Ovary (tissue), 7 donors: ENCODE measurements at regions not wholly inside any gene's neighbourhood (a gene's known extent, or its start where the extent isn't known, plus 50 kb on each side); places are given as distances from the start of the nearest gene placed in this dataset.
"Not testable (repeated sequence)": the region's sequence is repeated elsewhere in the genome, so short reads cannot be mapped to it uniquely, and the experiment has no call there.

Experiments used
- DNase-seq, 5 donors: peaks; one replicate each; pipeline ENCODE4 v3.0.0-alpha.2; 2019 to 2020
- H3K27ac ChIP-seq, 2 donors: fragments of 200-600 bp; one replicate each; pipeline versions ENCODE4 v1.5.1 to v1.8.0; 2019 to 2022
- H3K27me3 ChIP-seq: fragments of 200-600 bp; one replicate; pipeline ENCODE4 v1.8.0; 2022
- H3K36me3 ChIP-seq: fragments of 200-600 bp; sonication (generic); one replicate; pipeline ENCODE4 v1.5.1; 2019
- H3K4me1 ChIP-seq: one replicate; pipeline ENCODE4 v1.8.1; 2013; ENCODE audit warnings: mild to moderate bottlenecking, moderate library complexity; ENCODE audit not compliant: insufficient read depth
- H3K4me3 ChIP-seq: fragments of 200-600 bp; sonication (generic); one replicate; pipeline ENCODE4 v1.5.1; 2017
- H3K9me3 ChIP-seq, 2 donors: fragments of 200-600 bp in 1 of 2; sonication (generic) in 1 of 2; one replicate each; pipeline versions ENCODE4 v1.5.1 to v1.8.1; 2013 to 2019; ENCODE audit warnings: mild to moderate bottlenecking in 1 of 2, moderate library complexity in 1 of 2
- EP300 ChIP-seq: sonication (generic); formaldehyde crosslinking; IDR thresholded peaks from one replicate; pipeline ENCODE4 v1.6.1; 2017; ENCODE audit warnings: antibody characterized with exemption
- POLR2A ChIP-seq: fragments of 450-650 bp; IDR thresholded peaks from one replicate; pipeline ENCODE4 v1.6.1; 2017; ENCODE audit warnings: antibody characterized with exemption, mild to moderate bottlenecking, moderate library complexity
- WGBS, 3 donors: extraction: QIAGEN DNeasy Blood & Tissue Kit in 1 of 3; methylation state at CpG; one replicate each; pipeline versions ENCODE4 v1.1.5 to v1.1.7; 2013 to 2017; 5-methylcytosine and 5-hydroxymethylcytosine counted together
- intact Hi-C, 4 donors: fragments of 100-400 bp; cut with DNase I; formaldehyde crosslinking; loops; one replicate each; pipeline versions ENCODE4 v1.11.0 to v1.15.1; 2022 to 2023
- TF ChIP-seq, protein P1 (sequence below), 3 donors: fragments of 450-650 bp in 2 of 3; fragments of 200-600 bp in 1 of 3; IDR thresholded peaks; one replicate each; pipeline versions ENCODE4 v1.5.1 to v1.8.0; 2016 to 2022; ENCODE audit warnings: antibody characterized with exemption in 3 of 3, mild to moderate bottlenecking in 1 of 3
- donor health status: DM: no; HTN: no; CAD: no; lungs with moderate emphysema.
- donor health status: DM: no; HTN: no; CAD: no.
- donor health status: Bipolar disorder and iron deficiency.
- donor health status: DM: no; HTN: no; CAD: no.
- donor health status: DM: yes; HTN: yes; CAD: no.

GRCh38 chr5:18607570-18607969 lies 973.3 kb downstream of the TAF11L14 start:
- no peaks in the 10 kb centered on the region for H3K27me3 ChIP-seq
- H3K9me3 ChIP-seq, result no peaks in the 10 kb centered on the region
- intact Hi-C loops, result no loop called here
- no peak overlapping the region for H3K27ac ChIP-seq
- no peak for DNase-seq
- no peak for TF ChIP-seq EP300
- no peak for TF ChIP-seq POLR2A
- TF ChIP-seq, protein P1, sequence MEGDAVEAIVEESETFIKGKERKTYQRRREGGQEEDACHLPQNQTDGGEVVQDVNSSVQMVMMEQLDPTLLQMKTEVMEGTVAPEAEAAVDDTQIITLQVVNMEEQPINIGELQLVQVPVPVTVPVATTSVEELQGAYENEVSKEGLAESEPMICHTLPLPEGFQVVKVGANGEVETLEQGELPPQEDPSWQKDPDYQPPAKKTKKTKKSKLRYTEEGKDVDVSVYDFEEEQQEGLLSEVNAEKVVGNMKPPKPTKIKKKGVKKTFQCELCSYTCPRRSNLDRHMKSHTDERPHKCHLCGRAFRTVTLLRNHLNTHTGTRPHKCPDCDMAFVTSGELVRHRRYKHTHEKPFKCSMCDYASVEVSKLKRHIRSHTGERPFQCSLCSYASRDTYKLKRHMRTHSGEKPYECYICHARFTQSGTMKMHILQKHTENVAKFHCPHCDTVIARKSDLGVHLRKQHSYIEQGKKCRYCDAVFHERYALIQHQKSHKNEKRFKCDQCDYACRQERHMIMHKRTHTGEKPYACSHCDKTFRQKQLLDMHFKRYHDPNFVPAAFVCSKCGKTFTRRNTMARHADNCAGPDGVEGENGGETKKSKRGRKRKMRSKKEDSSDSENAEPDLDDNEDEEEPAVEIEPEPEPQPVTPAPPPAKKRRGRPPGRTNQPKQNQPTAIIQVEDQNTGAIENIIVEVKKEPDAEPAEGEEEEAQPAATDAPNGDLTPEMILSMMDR (IDR thresholded peaks at IDR 0.05), result no peak
- H3K36me3 ChIP-seq, result no peaks in the 10 kb centered on the region
- no peak overlapping the region for H3K4me3 ChIP-seq
- WGBS, 3 donors, result 77 to 84% (median 83%) methylated on average over 5 of the region's 5 CpGs
- H3K4me1 ChIP-seq, result no peaks in the 10 kb centered on the region

DNA sequence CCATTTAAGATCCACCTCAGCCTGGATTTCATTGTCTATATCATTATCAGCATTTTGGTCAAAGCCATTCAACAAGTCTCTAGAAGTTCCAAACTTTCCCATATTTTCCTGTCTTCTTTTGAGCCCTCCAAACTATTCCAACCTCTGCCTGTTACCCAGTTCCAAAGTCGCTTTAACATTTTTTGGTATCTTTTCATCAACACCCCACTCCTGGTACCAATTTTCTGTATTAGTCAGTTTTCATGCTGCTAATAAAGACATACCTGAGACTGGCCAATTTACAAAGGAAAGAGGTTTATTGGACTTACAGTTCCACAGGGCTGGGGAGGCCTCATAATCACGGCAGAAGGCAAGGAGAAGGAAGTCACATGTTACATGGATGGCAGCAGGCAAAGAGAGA lies 982.9 kb downstream of the TAF11L14 start:
- DNase-seq, H3K4me3 ChIP-seq, H3K27ac ChIP-seq, intact Hi-C loops, H3K9me3 ChIP-seq, H3K36me3 ChIP-seq, H3K4me1 ChIP-seq, H3K27me3 ChIP-seq: not testable (repeated sequence)
- 83 to 90% (median 87%) methylated on average over 2 of the region's 2 CpGs for WGBS, 3 donors

GRCh38 chr5:18630458-18631045 lies 996.3 kb downstream of the TAF11L14 start:
- TF ChIP-seq, protein P1 (IDR thresholded peaks at IDR 0.05), result no peak
- TF ChIP-seq POLR2A, result no peak
- 96 to 97% (median 96%) methylated on average over 2 of the region's 2 CpGs for WGBS, 3 donors

GRCh38 chr5:18652404-18653215 lies 1018.4 kb downstream of the TAF11L14 start:
- H3K9me3 ChIP-seq, result no peaks in the 10 kb centered on the region
- no peak for DNase-seq
- H3K4me1 ChIP-seq, result no peaks in the 10 kb centered on the region
- WGBS, 3 donors, result 91 to 94% (median 91%) methylated on average over 2 of the region's 2 CpGs
- H3K4me3 ChIP-seq, result no peak overlapping the region
- no peak for TF ChIP-seq POLR2A
- TF ChIP-seq, protein P1 (IDR thresholded peaks at IDR 0.05), result no peak
- TF ChIP-seq EP300, result no peak
- H3K36me3 ChIP-seq, result no peaks in the 10 kb centered on the region
- H3K27me3 ChIP-seq, result no peaks in the 10 kb centered on the region
- intact Hi-C loops, result no loop called here
- H3K27ac ChIP-seq, result no peak overlapping the region

More at GRCh38 chr5:18630458-18631045, 996.3 kb downstream of the TAF11L14 start:
- H3K36me3 ChIP-seq, result no peaks in the 10 kb centered on the region
- no peaks in the 10 kb centered on the region for H3K9me3 ChIP-seq
- no peaks in the 10 kb centered on the region for H3K27me3 ChIP-seq
- no peaks in the 10 kb centered on the region for H3K4me1 ChIP-seq
- intact Hi-C loops, result no loop called here
- no peak overlapping the region for H3K4me3 ChIP-seq
- no peak overlapping the region for H3K27ac ChIP-seq
- DNase-seq, result no peak

DNA sequence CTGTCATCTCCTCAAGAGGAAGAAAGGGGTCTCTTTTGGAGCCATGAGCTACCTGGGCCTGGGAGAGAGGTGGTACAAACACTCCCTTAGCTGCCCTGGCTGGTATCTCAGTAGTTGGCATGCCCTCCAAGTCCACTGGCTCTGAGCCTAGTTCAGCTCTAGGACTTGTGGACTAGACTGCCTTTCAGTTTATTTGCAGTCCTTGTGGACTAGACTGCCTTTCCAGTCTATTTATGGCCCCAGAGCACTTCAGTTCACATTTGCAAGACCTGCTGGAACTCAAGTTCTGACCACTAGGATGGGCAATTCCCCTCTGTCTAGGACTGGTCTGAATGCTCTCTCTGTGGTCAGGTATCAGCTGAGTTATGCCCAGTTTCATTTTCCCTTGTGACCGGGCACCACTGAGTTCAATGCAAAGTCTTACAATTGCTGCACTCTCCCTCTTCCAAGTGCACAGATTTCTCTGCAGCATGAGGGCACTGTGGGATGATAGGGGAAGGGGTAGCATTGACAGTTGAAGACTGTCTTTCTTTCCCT lies 1019.0 kb downstream of the TAF11L14 start:
- TF ChIP-seq POLR2A (no peak), EP300 (no peak)
- TF ChIP-seq, protein P1 (IDR thresholded peaks at IDR 0.05), result no peak
- WGBS, 3 donors, result 91 to 94% (median 94%) methylated on average over 1 of the region's 1 CpG
- intact Hi-C loops, result no loop called here
- H3K4me3 ChIP-seq, result no peak overlapping the region
- H3K27me3 ChIP-seq, result no peaks in the 10 kb centered on the region
- no peaks in the 10 kb centered on the region for H3K4me1 ChIP-seq
- H3K9me3 ChIP-seq, result no peaks in the 10 kb centered on the region
- H3K27ac ChIP-seq, result no peak overlapping the region
- H3K36me3 ChIP-seq, result no peaks in the 10 kb centered on the region
- DNase-seq, result no peak
